ENCODE measurements at regions not wholly inside any gene's neighbourhood (a gene's known extent, or its start where the extent isn't known, plus 50 kb on each side); places are given as distances from the start of the nearest gene placed in this dataset.

DNA sequence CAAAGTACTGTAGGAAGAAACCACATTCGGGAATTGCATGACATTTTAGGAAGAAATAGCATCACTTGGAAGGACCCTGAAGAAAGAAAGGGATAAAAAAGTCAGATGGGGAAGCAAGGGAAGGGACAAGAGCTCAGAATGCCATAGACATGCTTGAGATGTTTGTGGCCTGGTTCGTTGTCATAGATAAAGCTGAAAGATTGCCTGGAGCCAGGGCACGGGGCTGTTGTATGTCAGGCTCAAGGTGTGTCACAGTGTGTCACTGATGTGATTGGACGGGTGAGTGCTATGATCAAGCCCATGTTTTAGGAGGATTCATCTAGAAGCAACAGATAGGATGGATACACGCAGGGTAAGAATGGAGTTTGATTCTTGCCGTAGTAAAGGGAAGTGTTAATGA is 216.2 kb upstream of the SOX4 start:
- H3K9ac ChIP-seq (ENCODE audit: low read depth, low read length), result no peak overlapping the region
- no peaks in the 10 kb centered on the region for H3K36me3 ChIP-seq (ENCODE audit: control insufficient read depth, insufficient read depth, low read length)
- no peaks in the 10 kb centered on the region for H3K27me3 ChIP-seq (ENCODE audit: control insufficient read depth, insufficient read depth, low read length)
- H3K4me1 ChIP-seq (ENCODE audit: control insufficient read depth, insufficient read depth, low read length), result peaks cover 9% of the 10 kb centered on the region
- H3K9me3 ChIP-seq (ENCODE audit: control insufficient read depth, insufficient read depth, low read length), result no peaks in the 10 kb centered on the region
- no peak overlapping the region for H3K4me3 ChIP-seq (ENCODE audit: low read depth, low read length)
- H3K27ac ChIP-seq (ENCODE audit: low read depth, low read length), result no peak overlapping the region

DNA sequence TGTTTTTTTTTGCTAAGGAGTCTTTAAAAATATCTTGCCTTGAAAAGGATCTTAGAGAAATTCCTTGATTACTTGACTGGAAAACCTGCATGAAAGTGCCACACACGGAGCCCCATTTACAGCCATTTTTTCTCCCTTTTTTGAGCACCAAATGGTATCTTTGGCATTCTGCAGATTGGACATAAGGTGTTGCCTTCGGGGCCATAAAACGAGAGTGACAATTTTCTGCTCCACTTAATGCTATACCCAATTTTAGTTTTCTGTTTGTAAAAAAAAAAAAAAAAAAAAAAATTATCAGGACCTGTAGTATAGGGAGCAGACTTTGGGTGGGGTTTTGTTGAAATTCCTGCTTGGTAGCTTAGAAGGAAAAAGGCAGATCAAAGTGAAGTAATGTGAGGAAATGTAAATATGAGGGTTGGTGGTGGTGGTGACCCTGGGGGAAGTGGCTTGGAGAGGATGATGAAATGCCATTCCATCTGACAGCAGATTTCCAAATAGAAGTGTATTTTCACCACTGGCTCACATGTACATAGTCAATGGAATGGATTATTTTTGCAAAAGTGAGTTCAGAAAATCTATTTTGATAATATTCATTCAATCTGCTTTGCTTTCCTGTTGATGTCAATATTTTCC is 212.1 kb upstream of the SOX4 start:
- Histone ChIP-seq H3K27ac (ENCODE audit: low read depth, low read length) (no peak overlapping the region), H3K4me1 (ENCODE audit: control insufficient read depth, insufficient read depth, low read length) (peaks cover 5% of the 10 kb centered on the region), H3K9ac (ENCODE audit: low read depth, low read length) (no peak overlapping the region), H3K27me3 (ENCODE audit: control insufficient read depth, insufficient read depth, low read length) (no peaks in the 10 kb centered on the region), H3K9me3 (ENCODE audit: control insufficient read depth, insufficient read depth, low read length) (no peaks in the 10 kb centered on the region), H3K4me3 (ENCODE audit: low read depth, low read length) (no peak overlapping the region), H3K36me3 (ENCODE audit: control insufficient read depth, insufficient read depth, low read length) (no peaks in the 10 kb centered on the region)

GRCh38 chr6:21382821-21383449 is 210.6 kb upstream of the SOX4 start:
- H3K27ac ChIP-seq (ENCODE audit: low read depth, low read length), result no peak overlapping the region
- H3K9ac ChIP-seq (ENCODE audit: low read depth, low read length), result no peak overlapping the region
- no peak overlapping the region for H3K4me3 ChIP-seq (ENCODE audit: low read depth, low read length)

DNA sequence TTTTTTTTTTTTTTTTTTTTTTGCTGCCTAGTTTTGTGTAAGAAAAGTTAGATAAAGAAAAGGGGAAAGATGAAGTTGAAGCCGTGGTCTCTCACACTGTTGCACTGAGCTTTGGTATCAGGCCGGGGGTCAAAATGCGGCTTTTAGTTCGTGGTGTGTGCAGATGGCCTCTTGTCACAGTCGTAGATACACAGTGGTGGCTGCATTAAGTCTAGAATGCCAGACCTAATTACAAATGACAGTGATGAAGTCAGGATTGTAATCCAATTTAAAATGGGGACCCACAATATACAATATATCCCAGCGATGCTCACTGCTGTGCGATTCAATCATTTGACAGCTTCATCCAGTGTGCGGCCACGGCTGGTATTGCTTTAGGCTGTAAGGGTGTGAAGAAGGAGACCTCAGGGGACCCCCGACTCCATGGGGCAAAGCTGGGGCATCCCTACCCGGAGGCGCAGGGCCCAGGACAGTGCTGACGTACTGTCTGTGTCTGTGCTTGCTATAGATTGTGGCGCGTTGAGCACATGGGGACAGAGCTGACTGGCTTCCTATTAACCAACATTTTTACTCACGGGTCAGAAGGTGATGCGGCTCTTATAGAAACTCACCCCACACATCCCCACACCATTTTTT is 210.0 kb upstream of the SOX4 start:
- no peaks in the 10 kb centered on the region for H3K9me3 ChIP-seq (ENCODE audit: control insufficient read depth, insufficient read depth, low read length)
- H3K9ac ChIP-seq (ENCODE audit: low read depth, low read length), result no peak overlapping the region
- no peaks in the 10 kb centered on the region for H3K36me3 ChIP-seq (ENCODE audit: control insufficient read depth, insufficient read depth, low read length)
- H3K4me3 ChIP-seq (ENCODE audit: low read depth, low read length), result no peak overlapping the region
- H3K27me3 ChIP-seq (ENCODE audit: control insufficient read depth, insufficient read depth, low read length), result no peaks in the 10 kb centered on the region
- peaks cover 5% of the 10 kb centered on the region for H3K4me1 ChIP-seq (ENCODE audit: control insufficient read depth, insufficient read depth, low read length)
- no peak overlapping the region for H3K27ac ChIP-seq (ENCODE audit: low read depth, low read length)

More at GRCh38 chr6:21382821-21383449, 210.6 kb upstream of the SOX4 start:
- Histone ChIP-seq H3K36me3 (ENCODE audit: control insufficient read depth, insufficient read depth, low read length) (no peaks in the 10 kb centered on the region), H3K4me1 (ENCODE audit: control insufficient read depth, insufficient read depth, low read length) (peaks cover 5% of the 10 kb centered on the region), H3K9me3 (ENCODE audit: control insufficient read depth, insufficient read depth, low read length) (no peaks in the 10 kb centered on the region), H3K27me3 (ENCODE audit: control insufficient read depth, insufficient read depth, low read length) (no peaks in the 10 kb centered on the region)

DNA sequence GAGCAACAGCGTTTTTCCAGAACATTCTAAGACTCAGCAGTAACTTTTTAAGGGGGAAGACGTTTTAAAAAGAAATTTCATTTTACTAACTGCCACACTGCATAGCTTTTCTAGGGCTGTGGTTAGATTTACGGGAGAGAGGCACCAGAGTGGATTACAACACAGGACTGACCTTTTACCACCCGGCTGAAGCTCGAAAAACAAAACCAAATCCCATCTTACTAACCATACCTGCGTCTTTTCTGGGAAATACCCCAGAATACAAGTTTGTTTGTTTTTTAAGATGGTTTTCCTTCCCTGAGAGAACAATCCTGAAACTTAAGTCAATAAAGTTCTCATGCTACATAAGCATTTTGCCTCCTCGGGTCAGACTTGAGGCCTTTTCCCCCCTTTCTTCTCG is 209.3 kb upstream of the SOX4 start:
- Histone ChIP-seq H3K9ac (ENCODE audit: low read depth, low read length) (no peak overlapping the region), H3K9me3 (ENCODE audit: control insufficient read depth, insufficient read depth, low read length) (no peaks in the 10 kb centered on the region), H3K4me3 (ENCODE audit: low read depth, low read length) (no peak overlapping the region), H3K27me3 (ENCODE audit: control insufficient read depth, insufficient read depth, low read length) (no peaks in the 10 kb centered on the region), H3K27ac (ENCODE audit: low read depth, low read length) (no peak overlapping the region), H3K4me1 (ENCODE audit: control insufficient read depth, insufficient read depth, low read length) (peaks cover 5% of the 10 kb centered on the region), H3K36me3 (ENCODE audit: control insufficient read depth, insufficient read depth, low read length) (no peaks in the 10 kb centered on the region)

- H3K36me3 ChIP-seq (ENCODE audit: control insufficient read depth, insufficient read depth, low read length), result no peaks in the 10 kb centered on the region
- H3K27ac ChIP-seq (ENCODE audit: low read depth, low read length), result no peak overlapping the region
- peaks cover 5% of the 10 kb centered on the region for H3K4me1 ChIP-seq (ENCODE audit: control insufficient read depth, insufficient read depth, low read length)
- H3K27me3 ChIP-seq (ENCODE audit: control insufficient read depth, insufficient read depth, low read length), result no peaks in the 10 kb centered on the region
- no peaks in the 10 kb centered on the region for H3K9me3 ChIP-seq (ENCODE audit: control insufficient read depth, insufficient read depth, low read length)
- no peak overlapping the region for H3K9ac ChIP-seq (ENCODE audit: low read depth, low read length)
- no peak overlapping the region for H3K4me3 ChIP-seq (ENCODE audit: low read depth, low read length)
Observed at GRCh38 chr6:21386744-21387143, 206.8 kb upstream of the SOX4 start.

- no peaks in the 10 kb centered on the region for H3K36me3 ChIP-seq (ENCODE audit: control insufficient read depth, insufficient read depth, low read length)
- no peak overlapping the region for H3K9ac ChIP-seq (ENCODE audit: low read depth, low read length)
- no peaks in the 10 kb centered on the region for H3K4me1 ChIP-seq (ENCODE audit: control insufficient read depth, insufficient read depth, low read length)
- no peaks in the 10 kb centered on the region for H3K9me3 ChIP-seq (ENCODE audit: control insufficient read depth, insufficient read depth, low read length)
- no peak overlapping the region for H3K27ac ChIP-seq (ENCODE audit: low read depth, low read length)
- no peak overlapping the region for H3K4me3 ChIP-seq (ENCODE audit: low read depth, low read length)
- no peaks in the 10 kb centered on the region for H3K27me3 ChIP-seq (ENCODE audit: control insufficient read depth, insufficient read depth, low read length)
Observed at GRCh38 chr6:21390532-21391213, 202.9 kb upstream of the SOX4 start.

DNA sequence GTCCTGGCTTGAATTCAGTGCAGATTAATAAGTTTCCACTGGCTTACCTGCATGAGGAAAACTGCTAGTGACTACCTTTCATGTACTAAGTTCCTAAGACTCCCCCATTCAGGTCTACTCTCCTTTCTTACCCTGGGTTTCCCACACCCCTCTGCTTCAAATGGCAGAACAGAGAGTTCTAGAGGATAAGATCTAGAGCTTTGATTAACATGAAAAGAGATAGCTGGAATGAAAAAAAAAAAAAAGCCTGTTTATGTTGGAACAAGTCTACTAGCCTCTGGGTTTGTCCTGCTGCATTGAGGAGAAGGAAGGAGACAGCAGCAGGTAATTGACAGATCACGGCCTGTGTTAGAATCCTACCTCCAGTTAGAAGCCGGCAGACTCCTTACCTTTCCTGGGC is 201.4 kb upstream of the SOX4 start:
- Histone ChIP-seq H3K4me1 (ENCODE audit: control insufficient read depth, insufficient read depth, low read length) (no peaks in the 10 kb centered on the region), H3K9me3 (ENCODE audit: control insufficient read depth, insufficient read depth, low read length) (no peaks in the 10 kb centered on the region), H3K27ac (ENCODE audit: low read depth, low read length) (no peak overlapping the region), H3K36me3 (ENCODE audit: control insufficient read depth, insufficient read depth, low read length) (no peaks in the 10 kb centered on the region), H3K9ac (ENCODE audit: low read depth, low read length) (no peak overlapping the region), H3K4me3 (ENCODE audit: low read depth, low read length) (no peak overlapping the region), H3K27me3 (ENCODE audit: control insufficient read depth, insufficient read depth, low read length) (no peaks in the 10 kb centered on the region)

DNA sequence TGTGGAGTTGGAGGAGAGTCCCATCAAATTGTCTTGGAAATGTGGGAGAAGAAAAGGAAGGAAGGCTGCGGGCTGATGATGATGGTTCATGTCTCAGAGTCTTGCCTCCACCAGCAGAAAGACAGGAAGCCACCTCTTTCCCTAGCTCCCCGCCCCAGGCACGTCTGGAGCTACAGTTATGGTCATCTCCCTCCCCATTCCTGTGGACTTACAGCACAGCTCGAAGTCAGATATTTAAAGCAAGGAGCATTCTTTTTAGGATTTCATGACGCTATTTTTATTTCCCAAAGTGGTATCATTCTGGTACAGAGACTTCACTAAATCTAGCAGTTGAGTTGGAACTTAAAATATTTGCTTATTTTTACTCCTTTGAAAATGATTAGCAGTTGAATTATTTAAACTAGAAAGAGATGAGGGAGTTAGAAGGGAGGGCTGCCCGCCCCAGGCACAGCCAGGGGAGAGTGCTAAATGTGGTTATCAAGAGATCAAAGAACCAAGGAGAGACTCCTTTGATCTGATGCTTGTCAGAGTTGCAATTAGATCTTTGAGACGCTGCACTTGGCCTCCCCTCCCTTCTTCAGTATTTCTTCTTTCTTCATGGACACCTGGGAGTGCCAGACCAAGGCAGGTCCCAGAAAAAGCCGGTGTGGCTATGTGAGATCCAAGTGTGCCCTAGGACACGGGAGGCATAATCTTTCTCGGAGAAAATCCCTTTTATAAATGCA is 199.9 kb upstream of the SOX4 start:
- no peaks in the 10 kb centered on the region for H3K4me1 ChIP-seq (ENCODE audit: control insufficient read depth, insufficient read depth, low read length)

GRCh38 chr6:21395121-21395520 is 198.4 kb upstream of the SOX4 start:
- Histone ChIP-seq H3K4me1 (ENCODE audit: control insufficient read depth, insufficient read depth, low read length) (no peaks in the 10 kb centered on the region), H3K27ac (ENCODE audit: low read depth, low read length) (no peak overlapping the region), H3K9ac (ENCODE audit: low read depth, low read length) (no peak overlapping the region), H3K27me3 (ENCODE audit: control insufficient read depth, insufficient read depth, low read length) (no peaks in the 10 kb centered on the region), H3K4me3 (ENCODE audit: low read depth, low read length) (no peak overlapping the region), H3K36me3 (ENCODE audit: control insufficient read depth, insufficient read depth, low read length) (no peaks in the 10 kb centered on the region), H3K9me3 (ENCODE audit: control insufficient read depth, insufficient read depth, low read length) (no peaks in the 10 kb centered on the region)

More for the DNA sequence above, 199.9 kb upstream of the SOX4 start:
- Histone ChIP-seq H3K27ac (ENCODE audit: low read depth, low read length) (no peak overlapping the region), H3K27me3 (ENCODE audit: control insufficient read depth, insufficient read depth, low read length) (no peaks in the 10 kb centered on the region), H3K9ac (ENCODE audit: low read depth, low read length) (no peak overlapping the region), H3K36me3 (ENCODE audit: control insufficient read depth, insufficient read depth, low read length) (no peaks in the 10 kb centered on the region), H3K4me3 (ENCODE audit: low read depth, low read length) (no peak overlapping the region), H3K9me3 (ENCODE audit: control insufficient read depth, insufficient read depth, low read length) (no peaks in the 10 kb centered on the region)

Measured in HUES48 (cell line).